ENCODE measurements at regions not wholly inside any gene's neighbourhood (a gene's known extent, or its start where the extent isn't known, plus 50 kb on each side); places are given as distances from the start of the nearest gene placed in this dataset.

DNA sequence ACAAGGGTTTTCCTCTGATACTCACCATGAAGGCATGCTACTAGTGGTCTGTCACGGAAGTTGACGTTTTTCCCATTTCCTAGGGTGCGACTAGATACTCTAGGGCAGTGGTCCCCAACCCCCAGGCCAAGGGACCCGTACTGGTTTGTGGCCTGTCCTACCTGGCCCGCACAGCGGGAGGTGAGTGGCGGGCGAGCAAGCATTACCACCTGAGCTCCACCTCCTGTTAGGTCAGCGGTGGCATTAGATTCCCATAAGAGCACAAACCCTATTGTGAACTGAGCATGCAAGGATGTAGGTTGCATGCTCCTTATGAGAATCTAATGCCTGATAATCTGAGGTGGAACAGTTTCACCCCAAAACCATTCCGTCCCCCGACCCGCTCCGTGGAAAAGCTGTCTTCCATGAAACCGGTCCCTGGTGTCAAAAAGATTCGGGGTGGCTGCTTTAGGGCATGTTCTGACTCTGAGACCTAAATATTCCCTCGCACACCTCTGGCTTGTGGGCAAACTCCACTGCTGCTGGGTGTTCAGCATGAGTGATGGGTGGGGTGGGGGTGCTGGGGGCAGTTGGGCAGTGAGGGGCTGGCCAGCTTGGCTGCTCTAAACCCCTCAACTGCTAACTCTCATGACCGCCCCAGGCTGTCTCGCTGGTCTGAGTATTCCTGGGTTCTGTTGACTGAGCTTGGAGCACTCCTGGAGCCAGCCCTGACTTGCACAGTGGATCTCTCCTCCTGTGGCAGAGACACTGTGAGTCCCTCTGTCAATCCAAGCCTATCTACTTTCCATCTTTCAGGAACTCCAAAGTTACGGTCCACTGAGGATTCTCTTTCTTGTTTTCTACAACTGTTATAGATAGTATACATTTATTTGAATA is 78.3 kb upstream of the NEK6 start:
- no peak for DNase-seq

DNA sequence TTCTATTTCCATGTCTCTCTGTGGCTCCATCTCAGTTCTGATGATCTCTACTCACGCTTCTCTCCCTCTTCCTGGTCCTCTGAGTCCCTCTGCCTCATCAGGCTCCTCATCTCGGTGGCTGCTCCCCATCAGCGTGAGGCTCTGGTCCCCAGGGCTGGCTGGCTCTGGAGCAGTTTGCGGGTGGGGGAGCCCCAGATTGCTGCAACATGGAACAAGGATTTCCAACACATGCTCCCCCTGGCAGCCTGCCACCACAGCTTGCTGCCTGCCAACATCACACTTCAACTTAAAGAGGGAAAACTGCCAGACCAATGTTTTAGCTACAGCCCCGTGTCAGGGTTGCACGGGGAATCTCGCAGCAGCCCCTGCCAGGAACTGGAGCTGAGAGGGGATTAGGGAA is 77.2 kb upstream of the NEK6 start:
- no peak for DNase-seq

DNA sequence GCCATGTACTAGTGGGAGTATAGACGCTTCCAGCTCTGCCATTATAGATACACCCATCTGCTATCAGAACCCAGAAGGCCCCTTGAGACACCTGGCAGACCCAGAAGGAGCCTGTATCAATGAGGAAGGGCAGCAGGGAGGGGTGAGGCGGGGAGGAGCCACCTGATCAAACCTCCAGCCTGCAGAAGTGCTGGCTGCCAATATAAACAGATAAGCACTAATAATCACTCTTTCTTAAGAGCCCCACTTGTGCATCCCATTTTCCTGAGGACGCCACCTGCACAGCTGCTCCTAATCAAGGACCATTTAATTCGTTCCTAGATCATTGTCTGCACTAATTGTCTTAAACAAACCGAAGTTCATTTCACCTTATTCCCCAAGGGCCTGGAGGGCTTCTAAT is 75.0 kb upstream of the NEK6 start:
- DNase-seq: no peak

DNA sequence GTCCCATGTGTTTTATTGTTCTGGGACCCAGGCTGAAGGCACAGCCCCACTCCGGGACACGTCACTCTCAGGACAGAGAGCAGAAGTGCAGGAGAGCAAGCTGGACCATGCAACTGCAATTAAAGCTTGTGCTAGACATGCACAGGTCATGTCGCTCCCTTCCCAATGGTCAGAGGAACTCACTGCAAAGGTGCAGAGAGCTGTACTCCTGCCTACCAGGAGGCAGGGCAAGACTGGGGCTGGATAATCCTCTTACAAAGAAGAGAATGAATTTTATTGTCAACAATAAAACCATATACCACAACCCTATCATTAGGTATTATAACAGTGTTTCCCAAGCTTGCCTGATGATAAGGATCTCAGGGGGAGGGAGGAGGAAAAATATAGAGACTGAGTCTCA is 74.0 kb upstream of the NEK6 start:
- no peak for DNase-seq

DNA sequence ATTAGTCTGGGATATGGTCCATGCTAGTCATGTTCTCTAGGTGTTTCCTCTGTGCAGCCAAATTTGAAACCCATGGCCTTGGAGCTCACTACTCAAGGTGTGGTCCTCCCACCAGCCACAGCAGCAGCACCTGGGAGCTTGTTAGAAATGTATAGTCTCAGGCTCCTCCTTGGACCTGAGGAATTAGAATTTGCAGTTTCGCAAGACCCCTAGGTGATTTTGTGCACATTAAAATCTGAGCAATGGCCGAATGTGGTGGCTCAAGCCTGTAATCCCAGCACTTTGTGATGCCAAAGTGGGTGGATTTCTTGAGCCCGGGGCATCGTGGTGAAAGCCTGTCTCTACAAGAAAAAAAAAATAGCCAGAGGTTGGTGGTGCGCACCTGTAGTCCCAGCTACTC is 72.3 kb upstream of the NEK6 start:
- no peak for DNase-seq

DNA sequence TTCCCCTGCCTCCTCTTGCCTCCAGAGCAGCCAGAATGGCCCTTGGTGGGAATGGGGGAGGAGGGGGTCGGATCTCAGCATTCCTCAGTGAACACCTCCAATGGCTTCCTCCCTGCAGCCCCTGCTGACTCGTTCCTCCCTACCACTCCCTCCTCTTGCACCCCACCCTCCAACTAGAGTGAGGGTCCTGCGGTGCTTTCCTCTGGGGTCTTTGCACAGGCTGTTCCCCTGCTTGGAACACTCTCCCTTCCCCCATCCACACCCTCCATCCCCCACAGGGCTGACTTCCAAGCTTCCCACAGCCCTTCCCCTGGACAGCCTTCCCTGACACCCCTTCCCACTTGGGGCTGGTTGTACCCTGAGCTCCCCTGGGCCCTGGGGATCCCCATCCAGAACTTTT is 70.4 kb upstream of the NEK6 start:
- no peak for DNase-seq

DNA sequence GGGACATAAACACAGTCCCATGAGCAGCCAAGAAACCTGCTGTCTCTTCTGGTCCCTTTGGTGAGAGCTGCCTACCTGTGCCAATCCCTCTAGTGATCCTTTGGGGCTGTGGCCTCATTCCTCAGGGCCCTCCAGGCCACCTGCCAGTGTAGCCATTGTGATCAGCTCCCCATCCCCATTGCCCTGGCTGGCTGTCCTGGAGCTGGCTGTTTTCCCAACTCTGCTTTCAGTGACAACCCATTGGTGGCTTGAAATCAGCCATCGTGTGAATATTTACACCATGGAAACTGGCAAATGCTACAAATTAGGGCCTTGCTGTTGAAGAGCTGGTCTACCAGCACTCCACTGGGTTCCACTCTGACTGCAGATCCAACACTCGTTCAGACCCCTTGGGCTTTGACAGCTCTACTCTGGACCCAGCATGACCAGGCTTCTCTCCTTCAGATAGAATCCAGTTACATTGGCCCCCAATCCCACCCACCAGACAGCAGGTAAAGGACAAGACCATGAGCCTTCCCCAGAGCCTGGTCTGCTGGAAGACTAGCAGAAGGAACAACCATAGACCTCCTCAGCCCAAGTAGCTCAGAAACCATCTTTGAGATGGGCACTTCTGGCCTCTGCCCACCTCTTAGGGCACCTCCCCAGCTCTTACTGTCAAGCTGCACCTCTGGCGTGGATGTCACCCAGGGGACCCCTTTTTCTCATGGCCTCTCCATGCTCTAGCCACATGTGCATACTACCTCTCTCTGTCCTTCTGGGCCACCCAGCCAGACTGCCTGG is 69.2 kb upstream of the NEK6 start:
- DNase-seq: no peak

DNA sequence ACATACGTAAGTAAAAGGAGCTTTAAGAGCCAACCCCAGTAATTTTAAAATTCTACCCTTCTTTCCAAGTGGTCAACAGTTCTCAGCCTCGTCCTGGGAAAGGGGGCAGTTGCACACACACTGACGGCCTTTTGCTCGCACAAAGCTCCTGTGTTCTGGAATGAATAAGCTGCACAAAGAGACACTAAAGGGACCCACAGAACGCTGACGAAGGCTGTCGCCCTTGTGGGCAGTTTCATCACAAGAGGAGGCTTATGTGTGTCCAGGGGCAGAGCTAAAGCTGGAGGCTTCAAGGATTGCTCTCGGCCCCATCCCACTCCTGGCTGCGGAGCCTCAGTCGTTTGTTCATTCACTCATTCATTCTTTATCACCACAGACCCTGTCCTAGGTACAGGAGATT is 67.0 kb upstream of the NEK6 start:
- no peak for DNase-seq

DNA sequence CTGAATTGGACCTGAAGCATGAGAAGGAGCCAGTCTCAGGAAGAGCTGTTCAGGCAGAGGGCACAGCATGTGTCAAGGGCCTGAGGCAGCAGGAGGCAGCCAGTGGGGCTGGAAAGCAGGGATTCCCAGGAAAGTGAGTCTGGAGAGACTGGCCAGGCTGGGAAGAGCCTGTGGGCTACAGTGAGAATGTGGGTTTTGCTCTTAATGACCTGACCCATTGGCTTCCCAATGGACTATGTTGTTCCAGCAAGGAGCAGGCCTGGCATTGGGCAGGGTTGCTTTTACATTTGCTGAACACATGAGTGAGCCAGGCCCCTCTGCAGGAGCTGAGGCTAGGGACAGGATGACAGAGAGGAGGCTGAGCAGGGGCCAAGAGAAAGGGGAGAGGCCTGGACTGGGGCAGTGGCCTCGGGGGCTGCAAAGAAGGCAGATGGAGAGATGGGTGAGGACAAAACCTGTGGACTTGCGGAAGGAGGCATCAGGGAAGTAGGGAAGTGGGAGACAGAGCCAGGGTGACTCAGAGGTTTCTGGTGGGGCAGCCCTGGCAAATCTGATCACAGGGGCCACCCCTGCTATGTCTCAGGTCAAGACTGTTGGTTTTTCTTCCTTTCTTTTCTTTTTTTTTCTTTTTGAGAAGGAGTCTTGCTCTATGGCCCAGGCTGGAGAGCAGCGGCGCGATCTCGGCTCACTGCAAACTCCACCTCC is 65.9 kb upstream of the NEK6 start:
- no peak for DNase-seq

DNA sequence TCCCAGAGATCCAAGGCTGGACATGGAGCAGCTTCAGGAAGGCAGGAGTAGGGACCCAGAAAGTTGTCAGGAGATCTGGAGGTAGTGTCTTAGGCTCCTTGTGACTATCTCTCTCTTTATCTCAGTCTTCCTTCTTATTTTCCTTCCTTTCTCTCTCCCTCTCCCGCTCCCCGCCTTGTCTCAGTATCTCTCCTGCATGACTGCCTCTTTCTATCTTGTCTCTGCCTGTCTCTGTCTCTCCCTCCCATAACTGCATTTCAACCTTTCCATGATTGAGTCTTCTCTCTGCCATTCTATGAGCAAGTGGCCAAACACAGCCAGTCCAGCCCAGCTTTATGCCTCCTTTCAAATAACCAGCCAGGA is 61.0 kb upstream of the NEK6 start:
- DNase-seq: no peak

DNA sequence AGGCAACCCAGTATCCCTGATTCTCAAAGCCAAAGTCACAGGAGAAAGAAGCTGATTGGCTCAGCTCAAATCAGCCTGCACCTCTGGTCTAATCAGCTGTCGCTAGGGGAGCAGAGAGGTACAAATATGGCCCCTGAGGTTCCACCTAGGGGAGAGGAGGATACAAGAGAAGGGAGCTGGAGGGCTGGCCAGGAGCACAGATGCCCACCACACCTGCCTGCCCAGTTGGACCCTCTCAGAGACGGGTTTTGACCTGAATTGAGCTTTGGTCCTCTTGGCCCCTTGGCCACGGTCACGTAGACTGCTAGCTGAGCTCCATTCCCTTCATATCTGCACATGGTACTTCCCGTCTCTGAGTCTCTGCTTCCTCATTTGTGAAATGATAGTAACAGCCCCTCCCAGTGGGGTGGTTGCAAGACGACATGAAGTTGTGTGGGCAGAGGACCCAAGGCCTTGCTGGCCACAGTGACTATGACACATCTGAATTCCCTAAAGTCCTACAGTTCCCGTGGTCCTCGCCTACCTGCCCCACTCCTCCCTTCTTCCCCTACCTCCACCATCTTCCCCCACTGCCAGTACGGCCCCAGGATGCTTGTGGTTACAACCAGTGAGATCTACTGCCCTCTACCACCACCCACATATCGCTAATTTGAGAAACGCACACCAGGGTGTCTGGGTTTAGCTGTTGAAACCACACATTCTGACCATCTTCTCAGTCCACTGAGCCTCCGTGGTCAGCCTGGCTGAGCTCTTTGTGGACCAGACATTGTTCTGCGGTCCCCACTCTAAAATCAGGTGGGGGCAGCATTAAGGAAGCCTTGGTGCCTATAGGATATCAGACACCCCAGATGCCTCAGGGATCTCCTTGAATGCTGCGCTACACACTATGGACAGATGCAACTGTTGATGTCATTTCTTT is 60.3 kb upstream of the NEK6 start:
- DNase-seq: no peak

DNA sequence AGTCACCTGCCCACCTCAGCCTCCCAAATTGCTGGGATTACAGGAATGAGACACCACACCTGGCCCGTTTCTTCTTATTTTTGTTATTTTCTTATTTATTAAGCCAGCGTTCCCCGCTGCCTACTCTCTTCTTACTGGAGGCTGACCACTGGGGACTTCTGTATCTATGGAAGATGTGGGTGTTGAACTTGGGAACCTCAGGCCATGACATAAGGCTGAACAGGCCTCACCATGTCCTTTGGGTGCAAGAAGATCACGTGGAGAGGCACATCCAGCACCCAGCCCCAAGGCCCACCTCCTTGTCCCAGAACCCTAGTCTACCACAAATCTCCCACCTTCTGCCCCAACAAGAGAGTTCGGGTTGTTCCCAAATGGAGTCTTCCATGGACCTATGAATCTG is 59.4 kb upstream of the NEK6 start:
- DNase-seq: no peak

DNA sequence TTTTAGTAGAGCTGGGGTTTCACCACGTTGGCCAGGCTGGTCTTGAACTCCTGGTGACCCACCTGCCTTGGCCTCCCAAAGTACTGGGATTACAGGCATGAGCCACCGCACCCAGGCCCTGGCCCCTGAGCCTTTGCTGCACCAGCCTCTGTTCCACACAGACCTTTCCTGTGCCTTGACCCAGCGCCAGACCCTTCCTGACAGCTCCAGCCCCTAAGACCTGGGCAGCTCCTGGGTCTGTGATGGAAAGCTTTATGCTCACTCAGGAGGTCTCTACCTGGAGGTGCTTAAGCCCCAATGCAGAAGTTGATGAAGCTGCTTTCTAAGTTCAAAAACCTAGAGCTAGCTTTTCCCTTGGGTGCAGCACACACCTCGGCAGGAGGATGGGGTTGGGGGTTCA is 58.8 kb upstream of the NEK6 start:
- no peak for DNase-seq

DNA sequence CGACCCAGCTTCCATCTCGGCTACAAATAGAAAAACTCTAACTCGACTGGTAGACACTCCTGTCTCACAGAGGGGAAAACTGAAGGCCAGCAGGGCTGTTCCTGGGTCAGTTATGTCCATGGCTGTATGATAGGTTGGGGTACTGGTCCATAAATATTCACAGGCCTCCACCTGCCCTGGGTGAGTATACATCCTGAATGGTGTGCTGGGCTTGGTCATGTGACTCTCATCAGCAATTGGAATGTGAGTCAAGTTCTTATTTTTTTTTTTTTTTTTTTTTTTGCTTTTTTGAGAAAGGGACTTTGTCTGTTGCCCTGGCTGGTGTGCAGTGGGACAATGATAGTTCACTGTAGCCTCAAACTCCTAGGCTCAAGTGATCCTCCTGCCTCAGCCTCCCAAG is 58.3 kb upstream of the NEK6 start:
- DNase-seq: no peak

DNA sequence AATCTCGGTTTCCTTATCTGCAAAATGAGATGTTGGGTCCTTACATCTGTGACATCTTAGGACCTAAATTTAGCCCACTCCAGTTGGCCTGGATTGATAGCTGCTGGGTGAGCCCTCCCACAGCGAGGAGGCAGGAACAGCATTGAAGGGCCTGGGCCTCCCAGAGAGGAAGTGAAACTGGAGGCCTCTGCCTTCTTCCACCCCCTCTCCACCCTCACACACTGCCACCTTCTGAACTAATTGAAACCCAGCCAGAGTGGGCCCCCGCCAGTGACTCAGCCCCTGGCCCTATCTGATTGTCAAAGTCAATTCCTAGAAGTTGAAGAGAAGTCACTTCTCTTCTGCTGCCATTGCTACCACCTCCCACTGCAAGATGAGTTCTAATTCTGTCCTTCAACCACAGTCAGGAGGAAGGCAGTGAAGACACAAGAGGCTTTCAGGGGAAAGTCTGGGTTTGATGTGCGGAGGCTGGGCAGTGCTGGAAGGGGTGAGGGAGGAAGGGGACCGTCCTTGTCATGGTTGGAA is 55.2 kb upstream of the NEK6 start:
- DNase-seq: peak; percentile 84

DNA sequence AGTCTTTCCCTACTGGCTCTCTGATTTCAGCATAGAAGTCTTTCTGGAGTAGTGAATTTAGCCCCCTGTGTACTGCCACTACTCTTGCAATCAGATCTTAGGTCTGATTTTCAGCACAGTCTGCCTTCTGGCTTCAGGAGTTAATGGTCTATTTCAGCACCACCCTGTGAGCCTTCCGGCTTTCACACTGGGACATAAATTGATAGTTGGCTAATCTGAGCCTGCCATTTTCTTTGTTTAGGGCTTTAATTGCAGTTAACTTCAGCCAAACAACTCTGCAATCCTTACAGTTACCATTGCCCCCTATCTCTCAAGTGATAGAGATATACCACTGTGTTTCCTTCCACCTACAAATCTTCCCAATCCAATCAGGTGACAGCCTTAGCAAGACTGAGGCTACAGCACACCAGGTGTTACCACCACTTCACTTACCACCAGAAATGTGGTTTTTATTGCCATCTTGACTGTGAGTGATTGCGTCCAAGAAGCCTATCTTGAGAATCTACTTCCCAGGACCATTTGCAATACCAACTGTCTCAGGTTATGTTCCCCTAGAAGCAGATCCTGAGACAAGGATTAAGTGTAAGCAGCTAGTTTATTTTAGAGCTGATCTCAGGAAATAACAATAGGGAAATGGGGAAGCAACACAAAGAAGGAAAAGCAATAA is 51.9 kb upstream of the NEK6 start:
- no peak for DNase-seq

DNA sequence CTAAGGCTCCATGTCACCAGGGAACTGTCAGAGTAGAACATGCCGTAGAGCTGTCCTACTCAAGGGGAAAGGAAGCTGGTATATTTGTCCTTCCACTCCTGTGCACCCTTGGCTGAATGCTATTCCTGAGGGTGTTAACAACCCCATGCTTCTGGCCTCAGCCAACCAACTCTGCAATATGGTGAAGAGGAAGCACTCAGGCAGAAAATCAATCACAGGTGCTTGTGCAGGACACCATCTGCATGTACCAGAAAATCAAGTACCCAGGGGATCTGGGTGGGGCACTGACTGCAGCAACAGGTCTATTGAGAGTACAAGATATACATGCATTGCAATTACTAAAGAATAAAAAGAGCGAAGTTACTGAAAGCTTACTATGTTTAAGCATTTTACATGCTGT is 51.4 kb upstream of the NEK6 start:
- DNase-seq: no peak
